Testis (tissue), 2 donors: ENCODE measurements at regions not wholly inside any gene's neighbourhood (a gene's known extent, or its start where the extent isn't known, plus 50 kb on each side); places are given as distances from the start of the nearest gene placed in this dataset.

ENCODE experiments used
- CTCF ChIP-seq, 3 experiments: fragments of 450-650 bp in 2 of 3; fragments of 200-600 bp in 1 of 3; sonication (generic) in 1 of 3; IDR thresholded peaks; one replicate each; pipeline ENCODE4 v1.5.1; 2016 to 2019; ENCODE audit warnings: antibody characterized with exemption in 3 of 3, mild to moderate bottlenecking in 2 of 3, moderate library complexity in 1 of 3
- POLR2A ChIP-seq: fragments of 450-650 bp; IDR thresholded peaks from one replicate; pipeline ENCODE4 v1.6.1; 2017; ENCODE audit warnings: antibody characterized with exemption, mild to moderate bottlenecking, moderate library complexity

- TF ChIP-seq CTCF (IDR thresholded peaks at IDR 0.05) (no peak), POLR2A (no peak)
Measured at GRCh38 chr2:66748939-66749338, 314.0 kb downstream of the MEIS1 start.
